ENCODE measurements at regions not wholly inside any gene's neighbourhood (a gene's known extent, or its start where the extent isn't known, plus 50 kb on each side); places are given as distances from the start of the nearest gene placed in this dataset.

- TF ChIP-seq TAF1 (IDR thresholded peaks at IDR 0.05; ENCODE audit: low read depth), result no peak
- no peak for TF ChIP-seq EP300 (IDR thresholded peaks at IDR 0.05; ENCODE audit: borderline replicate concordance)
- no peak for TF ChIP-seq TEAD4 (IDR thresholded peaks at IDR 0.05)
- TF ChIP-seq FOXM1 (IDR thresholded peaks at IDR 0.05; ENCODE audit: borderline replicate concordance, low read depth), result no peak
- TF ChIP-seq EGR1 (IDR thresholded peaks at IDR 0.05), result no peak
- TF ChIP-seq TCF12 (IDR thresholded peaks at IDR 0.05; ENCODE audit: low read depth), result no peak
- no peak for TF ChIP-seq USF1 (IDR thresholded peaks at IDR 0.05)
- no peak for TF ChIP-seq NFIC (IDR thresholded peaks at IDR 0.05)
- no peak for TF ChIP-seq ZBTB7A (IDR thresholded peaks at IDR 0.05; ENCODE audit: low read depth)
- TF ChIP-seq MAX (IDR thresholded peaks at IDR 0.05), result no peak
- no peak for TF ChIP-seq YY1 (IDR thresholded peaks at IDR 0.05; ENCODE audit: low read depth)
- no peak for TF ChIP-seq CREB1 (IDR thresholded peaks at IDR 0.05; ENCODE audit: low read depth)
- TF ChIP-seq REST (IDR thresholded peaks at IDR 0.05; ENCODE audit: low read depth), result no peak
- no peak for TF ChIP-seq CEBPB (IDR thresholded peaks at IDR 0.05)
- TF ChIP-seq RAD21 (IDR thresholded peaks at IDR 0.05; ENCODE audit: low read depth), result no peak
Observed at GRCh38 chr9:103361906-103362305, 366.8 kb downstream of the CYLC2 start.

GRCh38 chr9:103362986-103363385 lies 367.9 kb downstream of the CYLC2 start:
- TF ChIP-seq CREB1 (IDR thresholded peaks at IDR 0.05; ENCODE audit: low read depth) (no peak), EP300 (IDR thresholded peaks at IDR 0.05; ENCODE audit: borderline replicate concordance) (no peak), NFIC (IDR thresholded peaks at IDR 0.05) (no peak), EGR1 (IDR thresholded peaks at IDR 0.05) (no peak)

- no peak for TF ChIP-seq EP300 (IDR thresholded peaks at IDR 0.05; ENCODE audit: borderline replicate concordance)
- no peak for TF ChIP-seq RAD21 (IDR thresholded peaks at IDR 0.05; ENCODE audit: low read depth)
- TF ChIP-seq FOXM1 (IDR thresholded peaks at IDR 0.05; ENCODE audit: borderline replicate concordance, low read depth), result no peak
- TF ChIP-seq EGR1 (IDR thresholded peaks at IDR 0.05), result no peak
- no peak for TF ChIP-seq CREB1 (IDR thresholded peaks at IDR 0.05; ENCODE audit: low read depth)
- TF ChIP-seq REST (IDR thresholded peaks at IDR 0.05; ENCODE audit: low read depth), result no peak
- no peak for TF ChIP-seq USF1 (IDR thresholded peaks at IDR 0.05)
- TF ChIP-seq TCF12 (IDR thresholded peaks at IDR 0.05; ENCODE audit: low read depth), result no peak
- TF ChIP-seq ZBTB7A (IDR thresholded peaks at IDR 0.05; ENCODE audit: low read depth), result no peak
- TF ChIP-seq TAF1 (IDR thresholded peaks at IDR 0.05; ENCODE audit: low read depth), result no peak
- TF ChIP-seq CEBPB (IDR thresholded peaks at IDR 0.05), result no peak
- TF ChIP-seq TEAD4 (IDR thresholded peaks at IDR 0.05), result no peak
- TF ChIP-seq YY1 (IDR thresholded peaks at IDR 0.05; ENCODE audit: low read depth), result no peak
- TF ChIP-seq MAX (IDR thresholded peaks at IDR 0.05), result no peak
- TF ChIP-seq NFIC (IDR thresholded peaks at IDR 0.05), result no peak
Observed at GRCh38 chr9:103364753-103365152, 369.6 kb downstream of the CYLC2 start.

- TF ChIP-seq TAF1 (IDR thresholded peaks at IDR 0.05; ENCODE audit: low read depth) (no peak), EP300 (IDR thresholded peaks at IDR 0.05; ENCODE audit: borderline replicate concordance) (no peak), CREB1 (IDR thresholded peaks at IDR 0.05; ENCODE audit: low read depth) (no peak)
Observed at GRCh38 chr9:103371152-103371551, 376.0 kb downstream of the CYLC2 start.

- no peak for TF ChIP-seq EGR1 (IDR thresholded peaks at IDR 0.05)
- no peak for TF ChIP-seq FOXM1 (IDR thresholded peaks at IDR 0.05; ENCODE audit: borderline replicate concordance, low read depth)
- no peak for TF ChIP-seq MAX (IDR thresholded peaks at IDR 0.05)
- TF ChIP-seq YY1 (IDR thresholded peaks at IDR 0.05; ENCODE audit: low read depth), result no peak
- TF ChIP-seq EP300 (IDR thresholded peaks at IDR 0.05; ENCODE audit: borderline replicate concordance), result no peak
- no peak for TF ChIP-seq NFIC (IDR thresholded peaks at IDR 0.05)
- no peak for TF ChIP-seq USF1 (IDR thresholded peaks at IDR 0.05)
- TF ChIP-seq TAF1 (IDR thresholded peaks at IDR 0.05; ENCODE audit: low read depth), result no peak
Observed at GRCh38 chr9:103372828-103373227, 377.7 kb downstream of the CYLC2 start.

- TF ChIP-seq CREB1 (IDR thresholded peaks at IDR 0.05; ENCODE audit: low read depth), result no peak
- no peak for TF ChIP-seq TAF1 (IDR thresholded peaks at IDR 0.05; ENCODE audit: low read depth)
- TF ChIP-seq FOXM1 (IDR thresholded peaks at IDR 0.05; ENCODE audit: borderline replicate concordance, low read depth), result no peak
- no peak for TF ChIP-seq EGR1 (IDR thresholded peaks at IDR 0.05)
- TF ChIP-seq USF1 (IDR thresholded peaks at IDR 0.05), result no peak
- TF ChIP-seq EP300 (IDR thresholded peaks at IDR 0.05; ENCODE audit: borderline replicate concordance), result no peak
- TF ChIP-seq TEAD4 (IDR thresholded peaks at IDR 0.05), result no peak
- TF ChIP-seq TCF12 (IDR thresholded peaks at IDR 0.05; ENCODE audit: low read depth), result no peak
- no peak for TF ChIP-seq YY1 (IDR thresholded peaks at IDR 0.05; ENCODE audit: low read depth)
- TF ChIP-seq MAX (IDR thresholded peaks at IDR 0.05), result no peak
- no peak for TF ChIP-seq NFIC (IDR thresholded peaks at IDR 0.05)
- no peak for TF ChIP-seq ZBTB7A (IDR thresholded peaks at IDR 0.05; ENCODE audit: low read depth)
- TF ChIP-seq RAD21 (IDR thresholded peaks at IDR 0.05; ENCODE audit: low read depth), result no peak
- no peak for TF ChIP-seq REST (IDR thresholded peaks at IDR 0.05; ENCODE audit: low read depth)
- no peak for TF ChIP-seq CEBPB (IDR thresholded peaks at IDR 0.05)
Observed at GRCh38 chr9:103377667-103378066, 382.5 kb downstream of the CYLC2 start.
